Amygdala (tissue), 56 donors: ENCODE measurements at regions not wholly inside any gene's neighbourhood (a gene's known extent, or its start where the extent isn't known, plus 50 kb on each side); places are given as distances from the start of the nearest gene placed in this dataset.

Experiments used
- DNase-seq, 56 donors: peaks; one replicate each; lab custom pipeline; 2025; lab: John Stamatoyannopoulos, UW

GRCh38 chr15:85973584-85974347 lies 105.9 kb upstream of the AGBL1 start:
- DNase-seq = peak in 3 of 56 donors; percentile 1 to 7 (median 2)

DNA sequence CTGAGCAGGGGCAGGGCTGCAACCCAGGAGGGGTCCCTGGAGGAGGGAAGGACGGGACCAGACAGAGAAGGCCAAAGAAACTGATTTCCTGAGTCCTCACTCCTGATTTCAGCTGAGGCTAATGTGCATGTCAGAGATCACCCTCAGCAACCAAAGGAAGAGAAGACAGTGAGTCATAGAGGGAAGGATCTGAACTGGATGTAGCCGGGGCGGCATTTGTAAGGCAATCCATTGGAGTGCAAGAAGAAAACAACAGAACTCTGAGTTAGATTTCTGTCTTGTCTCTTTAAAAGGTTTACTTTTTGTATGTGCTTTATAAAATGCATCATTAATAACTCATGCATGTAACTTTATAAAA lies 105.3 kb upstream of the AGBL1 start:
- DNase-seq = no peak

GRCh38 chr15:85974742-85975141 lies 104.9 kb upstream of the AGBL1 start:
- DNase-seq = no peak

GRCh38 chr15:85976102-85976501 lies 103.6 kb upstream of the AGBL1 start:
- DNase-seq = no peak

GRCh38 chr15:85976986-85977385 lies 102.7 kb upstream of the AGBL1 start:
- DNase-seq = no peak

GRCh38 chr15:85977586-85977985 lies 102.1 kb upstream of the AGBL1 start:
- DNase-seq = no peak

- DNase-seq = no peak
These were observed 99.7 kb upstream of the AGBL1 start for GRCh38 chr15:85979929-85980328.

DNA sequence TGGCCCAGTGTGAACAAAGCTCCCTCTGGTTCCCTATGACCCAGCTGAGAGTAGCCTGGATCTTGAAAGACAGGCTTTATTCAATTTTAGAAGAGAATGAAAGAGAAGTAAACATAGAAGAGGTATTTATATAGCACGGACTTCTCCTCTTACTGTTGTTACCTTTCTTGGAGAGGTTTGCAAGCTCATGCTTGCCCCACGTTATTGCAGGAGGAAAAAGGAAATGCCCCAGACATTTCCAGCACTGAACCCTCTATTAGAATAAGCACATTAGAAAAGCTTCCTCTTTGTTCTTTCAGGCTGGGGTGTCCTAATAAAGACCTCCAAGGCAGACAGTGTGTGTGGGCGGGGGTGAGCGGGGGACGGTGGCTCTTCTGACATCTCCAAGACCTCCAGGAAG lies 98.7 kb upstream of the AGBL1 start:
- DNase-seq = no peak

GRCh38 chr15:85984241-85984640 lies 95.4 kb upstream of the AGBL1 start:
- DNase-seq = no peak

- DNase-seq = no peak
These were observed 93.6 kb upstream of the AGBL1 start for GRCh38 chr15:85986116-85986515.

DNA sequence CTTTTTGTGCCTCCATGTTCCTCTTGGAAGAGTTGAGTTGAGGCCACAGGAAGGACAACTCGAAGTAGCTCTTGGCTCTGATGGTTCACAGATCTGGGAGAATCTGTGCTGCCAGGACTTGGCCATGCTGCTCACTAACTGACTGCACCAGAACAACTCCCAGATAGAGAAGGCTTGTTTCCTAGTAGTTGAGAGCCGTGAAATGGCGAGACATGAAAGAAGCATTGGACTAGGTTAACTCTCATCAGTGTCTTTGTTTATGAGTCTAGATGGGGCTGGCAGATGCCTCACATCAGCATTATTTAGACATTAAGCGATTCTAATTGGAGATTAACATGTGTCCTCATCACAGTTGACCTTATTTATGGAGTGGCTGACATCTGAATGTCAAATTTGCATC lies 92.9 kb upstream of the AGBL1 start:
- DNase-seq = no peak

DNA sequence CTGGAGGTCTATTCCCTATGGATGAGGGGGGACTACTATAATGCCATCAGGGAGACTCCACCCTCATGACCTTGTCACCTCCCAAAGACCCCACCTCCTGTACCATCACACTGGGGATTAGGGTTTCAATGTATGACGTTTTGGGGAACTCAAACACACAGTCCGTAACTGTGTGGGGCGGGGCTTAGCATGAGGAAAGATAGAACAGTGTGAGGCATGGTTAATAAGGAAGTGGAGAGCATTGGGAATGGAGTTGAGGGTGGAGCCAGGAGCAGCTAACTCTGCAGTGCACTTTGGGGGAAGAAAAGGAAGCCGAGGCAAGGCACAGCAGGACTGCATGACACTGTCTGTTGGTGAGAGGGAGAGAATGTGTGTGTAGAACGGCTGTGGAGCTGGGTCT lies 90.9 kb upstream of the AGBL1 start:
- no peak for DNase-seq

DNA sequence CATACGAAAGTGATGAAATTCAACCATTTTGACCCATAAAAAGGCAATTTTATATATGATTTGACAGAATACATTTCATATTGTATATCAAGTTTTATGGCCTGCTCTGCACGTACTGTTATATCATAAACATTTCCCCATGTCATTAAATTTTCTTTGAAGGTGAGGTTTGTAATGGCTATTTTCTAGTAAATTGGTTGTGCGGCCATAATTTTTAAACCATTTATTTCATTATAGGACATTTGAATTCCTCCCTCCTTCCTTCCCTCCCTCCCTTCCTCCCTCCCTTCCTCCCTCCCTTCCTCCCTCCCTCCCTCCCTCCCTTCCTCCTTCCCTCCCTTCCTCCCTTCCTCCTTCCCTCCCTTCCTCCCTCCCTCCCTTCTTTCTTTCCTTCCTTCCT lies 87.4 kb upstream of the AGBL1 start:
- no peak for DNase-seq

DNA sequence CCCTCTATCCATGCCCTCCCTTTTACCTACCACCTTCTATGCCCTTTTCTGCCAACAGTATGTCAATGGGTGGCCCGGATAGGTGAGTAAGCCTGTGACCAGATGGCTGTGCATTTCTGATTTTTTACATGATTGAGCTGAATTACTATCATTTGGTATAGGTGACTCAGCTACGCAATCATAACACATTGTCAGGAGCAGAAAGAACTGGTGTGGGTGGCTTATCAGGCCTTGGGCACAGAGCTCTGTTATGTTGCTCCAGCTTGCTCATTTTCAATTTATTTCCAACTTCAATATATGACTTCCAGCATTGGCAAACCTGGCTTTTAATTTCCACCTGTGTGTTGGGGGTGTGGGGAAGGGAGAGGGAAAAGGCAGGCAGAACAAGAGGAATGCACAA lies 86.6 kb upstream of the AGBL1 start:
- DNase-seq = peak in 2 of 56 donors; percentile 4 to 13

- DNase-seq = no peak
These were observed 82.1 kb upstream of the AGBL1 start for GRCh38 chr15:85997618-85998017.

GRCh38 chr15:85999658-86000057 lies 80.0 kb upstream of the AGBL1 start:
- no peak for DNase-seq

- DNase-seq = no peak
These were observed 78.5 kb upstream of the AGBL1 start for GRCh38 chr15:86001200-86001599.

GRCh38 chr15:86002444-86002843 lies 77.2 kb upstream of the AGBL1 start:
- DNase-seq = no peak

DNA sequence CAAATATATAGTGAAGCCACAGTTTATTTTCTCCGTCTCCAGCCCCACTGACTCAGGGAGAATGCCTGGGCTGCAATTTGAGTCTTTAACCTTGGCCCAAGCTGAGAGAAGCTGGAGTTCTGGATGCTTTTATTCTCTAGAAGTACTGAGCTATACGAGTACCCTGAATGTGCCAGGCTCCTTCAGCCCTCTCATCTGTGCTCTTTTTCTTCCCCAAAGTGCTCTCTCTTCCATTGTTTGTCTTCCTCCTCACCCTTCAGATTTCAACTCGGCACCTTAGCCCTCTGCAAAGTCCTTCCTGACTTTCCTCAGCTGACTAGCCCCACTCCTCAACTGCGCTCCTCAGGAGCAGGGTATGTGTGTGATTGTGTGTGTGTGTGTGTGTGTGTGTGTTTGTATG lies 75.6 kb upstream of the AGBL1 start:
- no peak for DNase-seq

- DNase-seq = no peak
These were observed 73.1 kb upstream of the AGBL1 start for GRCh38 chr15:86006546-86006945.

DNA sequence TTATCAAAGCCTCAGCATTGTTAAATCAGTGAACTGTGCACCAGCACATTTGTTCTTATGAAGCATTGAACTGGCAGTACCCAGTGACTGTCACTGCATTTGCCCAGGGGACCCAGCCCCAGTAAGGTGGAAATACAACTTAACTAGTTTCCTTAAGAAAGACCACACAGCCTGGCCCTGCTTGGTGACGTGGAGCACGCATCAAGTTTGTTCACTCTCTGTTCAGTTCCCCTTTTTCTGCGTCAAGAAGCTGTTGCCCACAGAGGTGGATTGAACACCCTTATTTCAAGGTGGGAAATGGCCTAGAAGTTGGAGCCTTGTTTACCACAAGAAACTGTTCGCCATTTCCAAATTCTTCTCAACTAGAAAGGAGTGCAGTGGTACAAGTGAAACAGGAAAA lies 69.9 kb upstream of the AGBL1 start:
- DNase-seq = no peak

- DNase-seq = no peak
These were observed 69.3 kb upstream of the AGBL1 start for GRCh38 chr15:86010398-86010797.

DNA sequence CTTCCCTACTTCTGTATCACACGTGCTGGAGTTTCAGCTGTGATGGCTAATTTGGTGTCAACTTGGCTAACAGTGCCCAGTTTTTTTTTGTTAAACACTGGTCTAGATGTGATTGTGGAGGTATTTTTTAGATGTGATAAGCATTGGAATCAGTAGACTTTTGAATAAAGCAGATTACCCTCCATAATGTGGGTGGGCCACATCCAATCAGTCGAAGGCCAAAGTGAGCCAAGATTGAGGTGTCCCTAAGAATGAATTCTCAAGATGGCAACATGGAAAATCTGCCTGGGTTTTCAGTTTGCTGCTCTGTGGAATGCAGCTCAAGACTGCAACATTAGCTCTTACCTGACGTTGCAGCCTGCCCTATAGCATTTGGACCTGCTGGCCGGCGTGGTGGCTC lies 68.8 kb upstream of the AGBL1 start:
- DNase-seq = no peak
